ENCODE measurements at regions not wholly inside any gene's neighbourhood (a gene's known extent, or its start where the extent isn't known, plus 50 kb on each side); places are given as distances from the start of the nearest gene placed in this dataset.

DNA sequence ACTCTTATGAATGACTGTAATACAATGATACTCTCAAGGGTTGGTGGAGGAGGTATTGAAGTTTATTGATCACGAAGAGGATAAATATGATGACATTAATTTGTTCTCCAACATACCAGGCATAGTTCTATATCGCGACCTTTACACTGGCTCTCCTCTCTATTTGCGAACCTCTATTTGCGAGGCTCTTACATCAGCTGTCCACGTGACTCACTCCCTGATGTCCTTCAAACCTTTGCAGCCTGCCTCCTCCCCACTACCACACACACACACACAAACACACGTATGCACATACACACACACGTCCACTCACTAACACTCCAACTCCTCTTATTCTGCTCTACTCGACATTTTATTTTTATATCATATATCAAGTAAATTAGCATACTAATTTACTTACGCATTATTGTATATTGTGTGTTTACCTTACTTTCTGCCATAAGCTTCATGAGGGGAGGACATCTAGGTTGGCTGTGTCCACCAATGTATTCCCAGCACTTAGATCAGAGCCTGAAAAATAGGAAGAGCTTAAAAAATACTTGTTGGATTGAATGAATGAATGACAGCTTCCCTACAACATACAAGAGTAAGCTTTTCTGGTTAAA is 53.3 kb upstream of the TNFRSF21 start:
- TF ChIP-seq CTCF (IDR thresholded peaks at IDR 0.05) (no peak), POLR2A (IDR thresholded peaks at IDR 0.05) (no peak)

Data from transverse colon (tissue), 3 donors.